A549 (cell line): ENCODE measurements at regions not wholly inside any gene's neighbourhood (a gene's known extent, or its start where the extent isn't known, plus 50 kb on each side); places are given as distances from the start of the nearest gene placed in this dataset.

Experiments
- ATAC-seq, 2 experiments: fragments of 200-7000 bp in 1 of 2; fragments of >200 bp in 1 of 2; cut with Nextera tagmentation in 1 of 2; cut with Tn5 transposase in 1 of 2; 3 replicates each; pipeline versions ENCODE4 v1.8.0 to v1.9.1; 2018 to 2020; ENCODE audit warnings: mild to moderate bottlenecking in 1 of 2, moderate library complexity in 1 of 2
- CTCF ChIA-PET: fragments of 300-600 bp; sonication (Branson Sonifier 250); formaldehyde crosslinking; extraction: SDS; loops from one replicate; lab custom pipeline; 2021; ENCODE audit warnings: antibody characterized with exemption, inconsistent platforms; lab: Yijun Ruan, JAX
- POLR2A ChIA-PET: fragments of 350-600 bp; formaldehyde crosslinking; extraction: SDS; loops from one replicate; lab custom pipeline; 2021; ENCODE audit warnings: antibody characterized with exemption, inconsistent platforms; lab: Yijun Ruan, JAX
- DNase-seq, 2 experiments: peaks; one replicate each; pipeline versions ENCODE4 v3.0.0 to v3.0.0-alpha.2; 2011 to 2016; ENCODE audit warnings: low read depth in 1 of 2, low spot score in 1 of 2
- FAIRE-seq: peaks from 2 replicates; lab custom pipeline; 2011; peaks lifted over from hg19 to GRCh38; lab: Jason Lieb, UNC
- H3K27ac ChIP-seq, 2 experiments: fragments of >200 bp; sonication (Bioruptor Twin); formaldehyde crosslinking; 3 replicates each; pipeline ENCODE4 v1.5.1; 2016 to 2017
- H3K4me1 ChIP-seq: fragments of >200 bp; sonication (Bioruptor Twin); formaldehyde crosslinking; 3 replicates; pipeline ENCODE4 v1.6.1; 2016
- H3K4me2 ChIP-seq: fragments of >200 bp; sonication (Bioruptor Twin); formaldehyde crosslinking; 3 replicates; pipeline ENCODE4 v1.6.1; 2016
- H3K4me3 ChIP-seq: fragments of >200 bp; sonication (Bioruptor Twin); formaldehyde crosslinking; 3 replicates; pipeline ENCODE4 v1.5.1; 2016
- H3K9me3 ChIP-seq: fragments of >200 bp; sonication (Bioruptor Twin); formaldehyde crosslinking; 3 replicates; pipeline ENCODE4 v1.6.1; 2016
- CBX2 ChIP-seq: fragments of 200-600 bp; sonication (generic); IDR thresholded peaks from 2 replicates; pipeline ENCODE4 v1.6.1; 2016; ENCODE audit warnings: low read depth, mild to moderate bottlenecking, borderline replicate concordance
- EHF ChIP-seq: fragments of 250-450 bp; sonication (Bioruptor Pico); IDR thresholded peaks from 2 replicates; pipeline ENCODE4 v1.5.0; 2020; ENCODE audit warnings: mild to moderate bottlenecking
- EP300 ChIP-seq, 2 experiments: fragments of >200 bp; sonication (Bioruptor Twin); formaldehyde crosslinking; IDR thresholded peaks; 2 replicates in 1 of 2; 3 replicates in 1 of 2; pipeline ENCODE4 v1.6.1; 2016 to 2017
- JUNB ChIP-seq: fragments of >200 bp; sonication (Bioruptor Twin); formaldehyde crosslinking; IDR thresholded peaks from 2 replicates; pipeline ENCODE4 v1.6.1; 2016
- POLR2AphosphoS2 ChIP-seq: conservative IDR thresholded peaks from 2 replicates; pipeline ENCODE4 v1.6.1; 2012; ENCODE audit warnings: low read length, improper control_type of control experiment, inconsistent platforms
- RARB ChIP-seq: fragments of 250-450 bp; sonication (Bioruptor Pico); IDR thresholded peaks from 2 replicates; pipeline ENCODE4 v1.8.0; 2021; ENCODE audit warnings: mild to moderate bottlenecking, moderate library complexity
- RNF2 ChIP-seq: fragments of 200-600 bp; sonication (generic); IDR thresholded peaks from 2 replicates; pipeline ENCODE4 v1.6.1; 2016; ENCODE audit warnings: low read depth, mild to moderate bottlenecking, antibody characterized with exemption, moderate library complexity, borderline replicate concordance
- TFCP2L1 ChIP-seq: fragments of 250-450 bp; sonication (Bioruptor Pico); IDR thresholded peaks from 2 replicates; pipeline ENCODE4 v1.5.0; 2021; ENCODE audit warnings: mild to moderate bottlenecking
- ZFP36 ChIP-seq: fragments of 450-650 bp; IDR thresholded peaks from 2 replicates; pipeline ENCODE4 v1.6.1; 2014; ENCODE audit warnings: borderline replicate concordance; ENCODE audit not compliant: partially characterized antibody
- WGBS: methylation state at CpG from one replicate; pipeline ENCODE4 v1.1.6; 2017; ENCODE audit errors: missing lambda C conversion rate; 5-methylcytosine and 5-hydroxymethylcytosine counted together
- TF ChIP-seq, protein P1 (sequence below): fragments of 250-450 bp; sonication (Bioruptor Pico); IDR thresholded peaks from 2 replicates; pipeline ENCODE4 v1.5.0; 2020; ENCODE audit warnings: low read depth, mild to moderate bottlenecking, moderate library complexity
- TF ChIP-seq, protein P2 (sequence below): fragments of 250-450 bp; sonication (Bioruptor Pico); IDR thresholded peaks from 2 replicates; pipeline ENCODE4 v1.5.0; 2021; ENCODE audit warnings: mild to moderate bottlenecking, moderate library complexity, borderline replicate concordance

DNA sequence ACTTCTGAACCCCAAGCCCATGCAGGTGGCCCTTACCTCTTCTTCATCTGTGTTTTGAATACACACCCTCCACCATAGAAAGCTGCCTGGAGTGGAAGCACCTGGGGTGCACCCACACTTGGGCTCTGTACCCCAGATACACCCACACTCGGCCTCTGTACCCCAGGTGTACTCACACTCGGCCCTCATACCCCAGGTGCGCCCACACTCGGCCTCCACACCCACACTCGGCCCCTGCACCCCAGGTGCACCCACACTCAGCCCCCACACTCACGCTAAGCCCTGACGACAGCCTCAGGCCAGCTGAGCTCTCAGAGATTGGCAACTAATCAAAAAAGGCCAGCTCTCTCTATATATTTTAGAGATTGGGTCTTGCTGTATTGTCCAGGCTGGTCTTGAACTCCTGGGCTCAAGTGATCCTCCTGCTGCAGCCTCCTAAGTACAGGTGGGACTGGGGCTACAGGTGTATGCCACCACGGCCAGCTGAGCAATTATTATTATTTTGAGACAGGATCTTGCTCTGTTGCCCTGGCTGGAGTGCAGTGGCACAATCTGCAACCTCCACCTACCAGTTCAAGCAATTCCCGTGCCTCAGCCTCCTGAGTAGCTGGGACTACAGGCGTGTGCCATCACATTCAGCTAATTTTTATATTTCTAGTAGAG is 68.9 kb downstream of the PEX11G start:
- no peak for DNase-seq
- no peak overlapping the region for H3K27ac ChIP-seq
- ATAC-seq: no peak
- H3K9me3 ChIP-seq: no peaks in the 10 kb centered on the region
- no peak overlapping the region for H3K4me3 ChIP-seq
- WGBS: 96% methylated on average over 10 of the region's 10 CpGs
- POLR2A ChIA-PET: no interaction called here
- no peak for TF ChIP-seq JUNB
- TF ChIP-seq EP300 (IDR thresholded peaks at IDR 0.05): no peak
- no peak for TF ChIP-seq RARB (CRISPR knock-in tag)
- TF ChIP-seq CBX2: no peak
- TF ChIP-seq TFCP2L1 (CRISPR knock-in tag): no peak
- TF ChIP-seq EHF (CRISPR knock-in tag): no peak
- TF ChIP-seq RNF2: no peak
- H3K4me2 ChIP-seq: no peak overlapping the region
- peaks cover 33% of the 10 kb centered on the region for H3K4me1 ChIP-seq
- CTCF ChIA-PET: no interaction called here
- FAIRE-seq: no peak

GRCh38 chr19:7421941-7422744 is 66.7 kb downstream of the PEX11G start:
- Histone ChIP-seq H3K4me3 (no peak overlapping the region), H3K4me1 (peaks cover 29% of the 10 kb centered on the region), H3K4me2 (no peak overlapping the region), H3K27ac (no peak overlapping the region), H3K9me3 (no peaks in the 10 kb centered on the region)
- no peak for TF ChIP-seq TFCP2L1 (CRISPR knock-in tag)
- no peak for TF ChIP-seq ZFP36
- no peak for TF ChIP-seq RNF2
- TF ChIP-seq, protein P1, sequence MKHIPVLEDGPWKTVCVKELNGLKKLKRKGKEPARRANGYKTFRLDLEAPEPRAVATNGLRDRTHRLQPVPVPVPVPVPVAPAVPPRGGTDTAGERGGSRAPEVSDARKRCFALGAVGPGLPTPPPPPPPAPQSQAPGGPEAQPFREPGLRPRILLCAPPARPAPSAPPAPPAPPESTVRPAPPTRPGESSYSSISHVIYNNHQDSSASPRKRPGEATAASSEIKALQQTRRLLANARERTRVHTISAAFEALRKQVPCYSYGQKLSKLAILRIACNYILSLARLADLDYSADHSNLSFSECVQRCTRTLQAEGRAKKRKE (CRISPR knock-in tag): no peak
- TF ChIP-seq POLR2AphosphoS2: no peak
- TF ChIP-seq, protein P2, sequence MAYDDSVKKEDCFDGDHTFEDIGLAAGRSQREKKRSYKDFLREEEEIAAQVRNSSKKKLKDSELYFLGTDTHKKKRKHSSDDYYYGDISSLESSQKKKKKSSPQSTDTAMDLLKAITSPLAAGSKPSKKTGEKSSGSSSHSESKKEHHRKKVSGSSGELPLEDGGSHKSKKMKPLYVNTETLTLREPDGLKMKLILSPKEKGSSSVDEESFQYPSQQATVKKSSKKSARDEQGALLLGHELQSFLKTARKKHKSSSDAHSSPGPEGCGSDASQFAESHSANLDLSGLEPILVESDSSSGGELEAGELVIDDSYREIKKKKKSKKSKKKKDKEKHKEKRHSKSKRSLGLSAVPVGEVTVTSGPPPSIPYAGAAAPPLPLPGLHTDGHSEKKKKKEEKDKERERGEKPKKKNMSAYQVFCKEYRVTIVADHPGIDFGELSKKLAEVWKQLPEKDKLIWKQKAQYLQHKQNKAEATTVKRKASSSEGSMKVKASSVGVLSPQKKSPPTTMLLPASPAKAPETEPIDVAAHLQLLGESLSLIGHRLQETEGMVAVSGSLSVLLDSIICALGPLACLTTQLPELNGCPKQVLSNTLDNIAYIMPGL (CRISPR knock-in tag): no peak
- no peak for FAIRE-seq
- ChIA-PET POLR2A (no interaction called here), CTCF (interaction anchor here (0.6 kb wide), 1 partner anchor 162 kb away, joined by 3 read pairs; no protein-coding TSS in a partner anchor)
- no peak for ATAC-seq
- no peak for DNase-seq
- WGBS: 96% methylated on average over 13 of the region's 17 CpGs
